ENCODE measurements at regions not wholly inside any gene's neighbourhood (a gene's known extent, or its start where the extent isn't known, plus 50 kb on each side); places are given as distances from the start of the nearest gene placed in this dataset.

GRCh38 chr5:92332039-92332438, 948.9 kb upstream of the ARRDC3 start:
- TF ChIP-seq CTCF (IDR thresholded peaks at IDR 0.05 in 4 of 5, conservative IDR thresholded peaks at IDR 0.05 in 1 of 5) (no peak), POLR2A (IDR thresholded peaks at IDR 0.05) (no peak)
